IPS DF 6.9 (cell line): ENCODE measurements at regions not wholly inside any gene's neighbourhood (a gene's known extent, or its start where the extent isn't known, plus 50 kb on each side); places are given as distances from the start of the nearest gene placed in this dataset.

ENCODE experiments used
- DNase-seq: peaks from one replicate; pipeline ENCODE4 v3.0.0-alpha.2; 2013; ENCODE audit warnings: low read depth, low spot score
- H3K27ac ChIP-seq: one replicate; pipeline ENCODE4 v1.5.1; 2013; ENCODE audit warnings: low read length, control low read depth
- H3K27me3 ChIP-seq: 2 replicates; pipeline ENCODE4 v1.6.1; 2013; ENCODE audit warnings: mild to moderate bottlenecking, low read length; ENCODE audit not compliant: control insufficient read depth, insufficient read depth
- H3K36me3 ChIP-seq: 2 replicates; pipeline ENCODE4 v1.6.1; 2013; ENCODE audit warnings: low read length; ENCODE audit not compliant: control insufficient read depth, insufficient read depth
- H3K4me1 ChIP-seq: 2 replicates; pipeline ENCODE4 v1.6.1; 2013; ENCODE audit warnings: low read length; ENCODE audit not compliant: control insufficient read depth, insufficient read depth
- H3K4me3 ChIP-seq: 2 replicates; pipeline ENCODE4 v1.5.1; 2013; ENCODE audit warnings: mild to moderate bottlenecking, low read length
- H3K9me3 ChIP-seq: 2 replicates; pipeline ENCODE4 v1.6.1; 2013; ENCODE audit warnings: low read length, inconsistent platforms; ENCODE audit not compliant: control insufficient read depth, insufficient read depth
- WGBS: extraction: QIAGEN DNeasy Blood & Tissue Kit; methylation state at CpG from one replicate; pipeline ENCODE4 v1.1.7; 2013; ENCODE audit warnings: mixed read lengths, missing lambda C conversion rate; ENCODE audit not compliant: insufficient read length, insufficient coverage; 5-methylcytosine and 5-hydroxymethylcytosine counted together

GRCh38 chr3:160065282-160065681 is 76.6 kb downstream of the IL12A start:
- Histone ChIP-seq H3K4me3 (no peak overlapping the region), H3K4me1 (no peaks in the 10 kb centered on the region), H3K9me3 (no peaks in the 10 kb centered on the region; the same call in 1 of the 2 replicates), H3K27ac (no peak overlapping the region), H3K36me3 (no peaks in the 10 kb centered on the region), H3K27me3 (no peaks in the 10 kb centered on the region)
- WGBS = no CpG with 5 or more reads among the region's 4 CpGs
- no peak for DNase-seq

- WGBS = no CpG with 5 or more reads among the region's 4 CpGs
- no peaks in the 10 kb centered on the region for H3K4me1 ChIP-seq
- H3K36me3 ChIP-seq = no peaks in the 10 kb centered on the region
- no peaks in the 10 kb centered on the region; the same call in 1 of the 2 replicates for H3K9me3 ChIP-seq
- H3K27ac ChIP-seq = no peak overlapping the region
- H3K27me3 ChIP-seq = no peaks in the 10 kb centered on the region
- DNase-seq = no peak
- no peak overlapping the region for H3K4me3 ChIP-seq
Measured at GRCh38 chr3:160065786-160066185, 77.2 kb downstream of the IL12A start.

- Histone ChIP-seq H3K4me1 (no peaks in the 10 kb centered on the region), H3K27me3 (no peaks in the 10 kb centered on the region)
- no peak for DNase-seq
Measured at GRCh38 chr3:160069986-160070385, 81.4 kb downstream of the IL12A start.

GRCh38 chr3:160076519-160076918 is 87.9 kb downstream of the IL12A start:
- no peak overlapping the region for H3K4me3 ChIP-seq
- no peaks in the 10 kb centered on the region for H3K27me3 ChIP-seq
- H3K4me1 ChIP-seq = no peaks in the 10 kb centered on the region
- H3K27ac ChIP-seq = no peak overlapping the region
- no peaks in the 10 kb centered on the region for H3K36me3 ChIP-seq
- H3K9me3 ChIP-seq = no peaks in the 10 kb centered on the region
- WGBS = no CpG with 5 or more reads among the region's 3 CpGs
- no peak for DNase-seq

More at GRCh38 chr3:160069986-160070385, 81.4 kb downstream of the IL12A start:
- no peaks in the 10 kb centered on the region for H3K9me3 ChIP-seq
- no peaks in the 10 kb centered on the region for H3K36me3 ChIP-seq
- H3K4me3 ChIP-seq = no peak overlapping the region
- WGBS = no CpG with 5 or more reads among the region's 3 CpGs
- H3K27ac ChIP-seq = no peak overlapping the region

- Histone ChIP-seq H3K9me3 (no peaks in the 10 kb centered on the region; the same call in 1 of the 2 replicates), H3K36me3 (no peaks in the 10 kb centered on the region), H3K27me3 (no peaks in the 10 kb centered on the region), H3K4me3 (no peak overlapping the region), H3K27ac (no peak overlapping the region), H3K4me1 (no peaks in the 10 kb centered on the region)
- DNase-seq = no peak
- WGBS = no CpG with 5 or more reads among the region's 3 CpGs
Measured at GRCh38 chr3:160078533-160078932, 89.9 kb downstream of the IL12A start.

- Histone ChIP-seq H3K4me3 (no peak overlapping the region), H3K27ac (no peak overlapping the region), H3K36me3 (no peaks in the 10 kb centered on the region), H3K4me1 (no peaks in the 10 kb centered on the region), H3K27me3 (no peaks in the 10 kb centered on the region), H3K9me3 (no peaks in the 10 kb centered on the region; the same call in 1 of the 2 replicates)
- DNase-seq = no peak
- WGBS = no CpG with 5 or more reads among the region's 2 CpGs
Measured at GRCh38 chr3:160081958-160082533, 93.4 kb downstream of the IL12A start.

GRCh38 chr3:160084998-160085397 is 96.4 kb downstream of the IL12A start:
- DNase-seq = no peak
- no CpG with 5 or more reads among the region's 1 CpG for WGBS
- no peak overlapping the region for H3K27ac ChIP-seq
- no peaks in the 10 kb centered on the region; the same call in 1 of the 2 replicates for H3K9me3 ChIP-seq
- H3K36me3 ChIP-seq = no peaks in the 10 kb centered on the region
- no peaks in the 10 kb centered on the region for H3K4me1 ChIP-seq
- H3K4me3 ChIP-seq = no peak overlapping the region
- H3K27me3 ChIP-seq = no peaks in the 10 kb centered on the region

GRCh38 chr3:160088492-160089137 is 100.0 kb downstream of the IL12A start:
- Histone ChIP-seq H3K27me3 (no peaks in the 10 kb centered on the region), H3K4me3 (no peak overlapping the region), H3K9me3 (no peaks in the 10 kb centered on the region), H3K27ac (no peak overlapping the region), H3K4me1 (no peaks in the 10 kb centered on the region), H3K36me3 (no peaks in the 10 kb centered on the region)
- DNase-seq = no peak
- WGBS = no CpG with 5 or more reads among the region's 3 CpGs

GRCh38 chr3:160090653-160091052 is 102.0 kb downstream of the IL12A start:
- no CpG with 5 or more reads among the region's 4 CpGs for WGBS
- Histone ChIP-seq H3K27me3 (no peaks in the 10 kb centered on the region), H3K9me3 (no peaks in the 10 kb centered on the region), H3K27ac (no peak overlapping the region), H3K4me3 (no peak overlapping the region), H3K4me1 (no peaks in the 10 kb centered on the region), H3K36me3 (no peaks in the 10 kb centered on the region)
- DNase-seq = no peak

GRCh38 chr3:160091441-160091840 is 102.8 kb downstream of the IL12A start:
- H3K27ac ChIP-seq = no peak overlapping the region
- H3K4me3 ChIP-seq = no peak overlapping the region
- H3K27me3 ChIP-seq = no peaks in the 10 kb centered on the region
- H3K9me3 ChIP-seq = no peaks in the 10 kb centered on the region
- DNase-seq = no peak
- no CpG with 5 or more reads among the region's 4 CpGs for WGBS
- no peaks in the 10 kb centered on the region for H3K36me3 ChIP-seq
- H3K4me1 ChIP-seq = no peaks in the 10 kb centered on the region

- WGBS = no CpG with 5 or more reads among the region's 4 CpGs
- 0 out of 2 replicates have a peak, but pooled peaks cover 1% of the 10 kb centered on the region for H3K4me1 ChIP-seq
- H3K27me3 ChIP-seq = no peaks in the 10 kb centered on the region
- H3K4me3 ChIP-seq = no peak overlapping the region
- H3K9me3 ChIP-seq = no peaks in the 10 kb centered on the region
- H3K27ac ChIP-seq = no peak overlapping the region
- H3K36me3 ChIP-seq = no peaks in the 10 kb centered on the region
- DNase-seq = no peak
Measured at GRCh38 chr3:160092760-160093159, 104.1 kb downstream of the IL12A start.
